ENCODE measurements at regions not wholly inside any gene's neighbourhood (a gene's known extent, or its start where the extent isn't known, plus 50 kb on each side); places are given as distances from the start of the nearest gene placed in this dataset.

- DNase-seq (ENCODE audit: low read depth) = no peak
- no peak overlapping the region for H3K4me3 ChIP-seq (ENCODE audit: low read depth, low read length)
- TF ChIP-seq CTCF (IDR thresholded peaks at IDR 0.05; ENCODE audit: low read depth, low read length, missing control alignments) = no peak
Measured at GRCh38 chr1:222263791-222264190, 284.1 kb downstream of the HHIPL2 start.

- TF ChIP-seq CTCF (IDR thresholded peaks at IDR 0.05; ENCODE audit: low read depth, low read length, missing control alignments) = no peak
- no peak overlapping the region for H3K4me3 ChIP-seq (ENCODE audit: low read depth, low read length)
- DNase-seq (ENCODE audit: low read depth) = no peak
Measured at GRCh38 chr1:222257027-222257426, 290.9 kb downstream of the HHIPL2 start.

DNA sequence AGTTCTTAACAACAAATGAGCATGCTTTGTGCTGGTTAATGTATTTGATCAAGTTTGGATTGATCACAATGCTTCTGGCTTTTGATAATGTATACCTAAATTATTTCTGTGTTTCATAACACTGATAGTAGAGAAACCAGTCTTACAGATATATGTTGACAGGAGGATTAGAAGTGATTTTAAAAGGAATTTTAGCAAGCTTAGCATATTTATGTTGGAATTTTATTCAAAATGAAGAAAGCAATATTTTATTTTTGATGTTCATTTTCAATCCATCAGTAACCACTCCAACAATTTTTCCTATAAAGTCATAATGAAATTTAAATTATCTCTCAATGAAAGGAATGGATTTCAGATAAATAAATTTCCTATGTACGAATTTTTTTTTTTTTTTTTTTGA is 291.8 kb downstream of the HHIPL2 start:
- no peak for DNase-seq (ENCODE audit: low read depth)
- no peak for TF ChIP-seq CTCF (IDR thresholded peaks at IDR 0.05; ENCODE audit: low read depth, low read length, missing control alignments)
- H3K4me3 ChIP-seq (ENCODE audit: low read depth, low read length) = no peak overlapping the region

DNA sequence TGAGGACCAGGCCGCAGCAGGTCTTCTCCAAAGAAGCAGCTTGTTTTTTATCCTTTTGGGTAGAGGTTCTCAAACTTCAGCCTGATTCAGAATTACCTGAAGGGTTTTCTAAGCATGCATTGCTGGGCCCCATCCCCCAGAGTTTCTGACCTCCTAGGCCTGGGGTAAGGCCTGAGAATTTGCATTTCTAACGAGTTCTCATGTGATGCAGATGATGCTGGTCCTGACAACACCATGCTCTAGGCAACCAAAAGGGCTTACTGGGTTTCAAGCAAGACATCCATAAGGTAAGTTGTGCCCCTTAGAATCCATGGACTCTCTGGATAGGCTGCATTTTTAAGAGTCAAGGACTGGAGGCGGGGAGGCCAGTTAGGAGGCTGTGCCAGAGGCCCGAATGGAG is 295.1 kb downstream of the HHIPL2 start:
- TF ChIP-seq CTCF (IDR thresholded peaks at IDR 0.05; ENCODE audit: low read depth, low read length, missing control alignments) = no peak
- no peak for DNase-seq (ENCODE audit: low read depth)
- H3K4me3 ChIP-seq (ENCODE audit: low read depth, low read length) = no peak overlapping the region

DNA sequence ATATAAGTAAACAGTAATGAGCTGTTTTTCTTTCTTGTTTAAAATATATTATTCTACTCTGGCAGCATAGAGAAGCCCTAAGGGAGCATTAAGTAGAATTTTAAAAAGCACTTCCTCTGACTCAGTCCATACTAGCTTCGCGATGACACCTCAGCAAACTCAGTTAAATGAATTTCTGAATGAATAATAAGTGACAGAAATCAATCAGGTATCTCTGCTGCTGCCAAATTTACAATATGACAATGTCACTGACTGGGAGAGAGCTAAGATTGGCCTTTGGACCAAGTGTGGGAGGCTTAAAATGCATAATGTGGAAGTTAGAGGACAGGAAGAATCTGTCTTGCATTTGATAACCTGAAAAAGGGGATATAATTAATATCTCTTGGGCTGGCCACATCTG is 296.1 kb downstream of the HHIPL2 start:
- TF ChIP-seq CTCF (IDR thresholded peaks at IDR 0.05; ENCODE audit: low read depth, low read length, missing control alignments) = no peak
- H3K4me3 ChIP-seq (ENCODE audit: low read depth, low read length) = no peak overlapping the region
- DNase-seq (ENCODE audit: low read depth) = no peak

DNA sequence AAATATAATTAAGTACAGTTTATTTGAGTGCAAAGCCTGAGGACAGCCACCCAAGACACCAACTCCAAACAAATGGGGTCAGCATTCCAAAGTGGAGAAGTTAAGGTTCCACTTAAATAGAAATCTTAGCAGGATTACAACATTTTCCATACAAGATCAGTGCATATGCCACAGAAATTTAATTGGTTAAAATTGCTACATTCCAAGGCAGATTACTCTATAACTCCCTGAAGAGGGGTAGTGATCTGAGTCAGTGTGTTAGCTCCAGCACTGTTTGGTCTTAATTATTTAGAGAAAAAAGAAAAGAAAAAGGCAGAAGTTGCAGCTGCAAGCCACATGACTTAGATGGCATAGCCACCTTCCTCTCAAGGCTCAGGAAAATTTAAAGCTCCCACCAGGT is 297.5 kb downstream of the HHIPL2 start:
- TF ChIP-seq CTCF (IDR thresholded peaks at IDR 0.05; ENCODE audit: low read depth, low read length, missing control alignments) = no peak
- DNase-seq (ENCODE audit: low read depth) = no peak
- no peak overlapping the region for H3K4me3 ChIP-seq (ENCODE audit: low read depth, low read length)

GRCh38 chr1:222247811-222248310 is 300.0 kb downstream of the HHIPL2 start:
- H3K4me3 ChIP-seq (ENCODE audit: low read depth, low read length) = no peak overlapping the region
- TF ChIP-seq CTCF (IDR thresholded peaks at IDR 0.05; ENCODE audit: low read depth, low read length, missing control alignments) = no peak
- DNase-seq (ENCODE audit: low read depth) = no peak

Measured in GM12864 (cell line).